Caco-2 (cell line): ENCODE measurements at regions not wholly inside any gene's neighbourhood (a gene's known extent, or its start where the extent isn't known, plus 50 kb on each side); places are given as distances from the start of the nearest gene placed in this dataset.

Experiments used
- BruUV-seq: library from RNA; stranded (reverse); fragments of 400-500 nt; replicated peaks from 2 replicates; lab custom pipeline; 2021; lab: Mats Ljungman, UMichigan
- CTCF ChIA-PET: fragments of 300-600 bp; sonication (Branson Sonifier 250); formaldehyde crosslinking; loops from one replicate; lab custom pipeline; 2022; ENCODE audit warnings: antibody characterized with exemption; lab: Charles Lee
- POLR2A ChIA-PET: fragments of 300-600 bp; sonication (Branson Sonifier 250); formaldehyde crosslinking; loops from one replicate; lab custom pipeline; 2022; ENCODE audit warnings: antibody characterized with exemption; lab: Charles Lee
- DNase-seq, 2 experiments: peaks; one replicate each; pipeline versions ENCODE4 v3.0.0 to v3.0.0-alpha.2; 2020 to 2022
- H3K27me3 ChIP-seq: replicated peaks from 2 replicates; pipeline ENCODE4 v1.6.0; 2011; ENCODE audit warnings: low read length; ENCODE audit not compliant: control insufficient read depth, insufficient read depth
- H3K36me3 ChIP-seq: 2 replicates; pipeline ENCODE4 v1.5.1; 2011; ENCODE audit warnings: low read length; ENCODE audit not compliant: control insufficient read depth, insufficient read depth
- H3K4me1 ChIP-seq: fragments of 250-450 bp; sonication (Bioruptor Pico); 2 replicates; pipeline ENCODE4 v1.5.1; 2020; ENCODE audit warnings: mild to moderate bottlenecking
- H3K4me3 ChIP-seq: 2 replicates; pipeline ENCODE4 v1.5.1; 2011; ENCODE audit warnings: low read depth, mild to moderate bottlenecking, control low read depth, low read length
- H3K9me3 ChIP-seq: fragments of 250-450 bp; sonication (Bioruptor Pico); 2 replicates; pipeline ENCODE4 v1.5.1; 2020; ENCODE audit warnings: mild to moderate bottlenecking, moderate library complexity
- H3K27ac Mint-ChIP-seq: one replicate; pipeline ENCODE4 v1.8.0; 2022; ENCODE audit warnings: mixed read lengths; ENCODE audit not compliant: unreplicated experiment
- H3K27me3 Mint-ChIP-seq: one replicate; pipeline ENCODE4 v1.8.0; 2022; ENCODE audit warnings: mixed read lengths; ENCODE audit not compliant: insufficient read depth, unreplicated experiment
- H3K36me3 Mint-ChIP-seq: one replicate; pipeline ENCODE4 v1.8.0; 2022; ENCODE audit warnings: mild to moderate bottlenecking, mixed read lengths; ENCODE audit not compliant: insufficient read depth, unreplicated experiment
- H3K4me1 Mint-ChIP-seq: one replicate; pipeline ENCODE4 v1.8.0; 2022; ENCODE audit warnings: low read depth, mixed read lengths; ENCODE audit not compliant: unreplicated experiment
- H3K4me3 Mint-ChIP-seq: one replicate; pipeline ENCODE4 v1.8.0; 2022; ENCODE audit warnings: mild to moderate bottlenecking, moderate library complexity, mixed read lengths; ENCODE audit not compliant: unreplicated experiment
- H3K9me3 Mint-ChIP-seq: one replicate; pipeline ENCODE4 v1.8.0; 2022; ENCODE audit warnings: mixed read lengths; ENCODE audit not compliant: unreplicated experiment
- intact Hi-C: fragments of 100-400 bp; cut with micrococcal nuclease; formaldehyde crosslinking; loops from one replicate; pipeline ENCODE4 v1.10.0; 2022; ENCODE audit not compliant: unreplicated experiment
- TF ChIP-seq, protein P1 (sequence below), 2 experiments: fragments of 200-600 bp in 1 of 2; IDR thresholded peaks; 1 replicate in 1 of 2; 2 replicates in 1 of 2; pipeline versions ENCODE4 v1.5.1 to v1.8.0; 2011 to 2022; ENCODE audit warnings: antibody characterized with exemption in 1 of 2, control low read depth in 1 of 2, inconsistent platforms in 1 of 2, low read depth in 1 of 2, low read length in 1 of 2, mild to moderate bottlenecking in 1 of 2, moderate library complexity in 1 of 2; ENCODE audit not compliant: insufficient read depth in 1 of 2, severe bottlenecking in 1 of 2, unreplicated experiment in 1 of 2

DNA sequence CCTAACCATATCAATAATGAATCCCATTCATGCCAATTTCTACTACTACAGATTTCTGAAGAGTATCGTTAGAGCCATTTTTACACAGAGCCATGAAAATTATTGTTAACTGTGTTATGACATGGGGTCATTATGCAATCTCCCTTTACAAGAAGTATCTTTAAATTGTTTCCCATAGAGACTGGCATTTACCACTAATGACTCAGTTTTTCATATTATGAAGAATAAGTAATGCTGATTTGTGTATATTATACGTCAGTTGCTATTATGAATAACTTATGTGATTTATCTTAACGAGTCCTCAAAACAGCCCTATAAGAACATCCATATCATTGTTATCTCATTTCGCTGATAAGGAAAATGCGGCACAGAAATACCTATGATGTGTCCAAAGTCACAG is 173.8 kb downstream of the KCNJ2 start:
- intact Hi-C loops = no loop called here

DNA sequence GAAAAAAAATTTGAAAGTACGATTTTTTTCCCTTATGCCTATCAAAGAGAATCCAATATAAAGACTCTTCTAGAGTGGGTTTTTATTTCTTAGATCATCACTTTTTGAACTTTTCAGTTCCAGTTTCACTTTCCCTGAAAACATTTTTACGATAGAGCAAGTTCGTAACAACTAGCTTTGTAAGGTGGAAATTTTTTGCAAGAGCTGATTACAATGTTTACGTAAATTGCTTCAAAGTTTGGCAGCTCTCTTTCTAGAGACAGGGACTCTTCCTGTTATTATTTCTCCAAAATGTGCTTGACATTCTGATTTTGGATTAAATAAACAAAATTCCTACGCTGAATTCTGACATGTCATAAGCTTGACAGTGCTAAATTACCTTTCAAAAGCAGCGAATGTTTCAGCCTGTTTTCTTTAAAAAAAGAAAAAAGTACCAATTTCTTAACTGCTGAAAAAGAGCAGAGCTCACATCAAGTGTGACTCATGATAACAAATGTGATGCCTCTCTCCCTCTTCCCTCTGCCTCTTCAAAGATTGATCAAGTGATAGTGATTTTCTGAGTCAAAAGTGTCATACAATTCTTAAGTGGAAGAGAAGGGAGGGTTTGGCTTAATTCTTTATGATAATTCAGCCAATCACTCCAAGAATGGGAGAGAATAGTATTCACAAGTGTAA is 175.2 kb downstream of the KCNJ2 start:
- H3K27me3 ChIP-seq = no peaks in the 10 kb centered on the region
- BruUV-seq = no TSS peak
- no peaks in the 10 kb centered on the region for H3K36me3 Mint-ChIP-seq
- TF ChIP-seq, protein P1, sequence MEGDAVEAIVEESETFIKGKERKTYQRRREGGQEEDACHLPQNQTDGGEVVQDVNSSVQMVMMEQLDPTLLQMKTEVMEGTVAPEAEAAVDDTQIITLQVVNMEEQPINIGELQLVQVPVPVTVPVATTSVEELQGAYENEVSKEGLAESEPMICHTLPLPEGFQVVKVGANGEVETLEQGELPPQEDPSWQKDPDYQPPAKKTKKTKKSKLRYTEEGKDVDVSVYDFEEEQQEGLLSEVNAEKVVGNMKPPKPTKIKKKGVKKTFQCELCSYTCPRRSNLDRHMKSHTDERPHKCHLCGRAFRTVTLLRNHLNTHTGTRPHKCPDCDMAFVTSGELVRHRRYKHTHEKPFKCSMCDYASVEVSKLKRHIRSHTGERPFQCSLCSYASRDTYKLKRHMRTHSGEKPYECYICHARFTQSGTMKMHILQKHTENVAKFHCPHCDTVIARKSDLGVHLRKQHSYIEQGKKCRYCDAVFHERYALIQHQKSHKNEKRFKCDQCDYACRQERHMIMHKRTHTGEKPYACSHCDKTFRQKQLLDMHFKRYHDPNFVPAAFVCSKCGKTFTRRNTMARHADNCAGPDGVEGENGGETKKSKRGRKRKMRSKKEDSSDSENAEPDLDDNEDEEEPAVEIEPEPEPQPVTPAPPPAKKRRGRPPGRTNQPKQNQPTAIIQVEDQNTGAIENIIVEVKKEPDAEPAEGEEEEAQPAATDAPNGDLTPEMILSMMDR (IDR thresholded peaks at IDR 0.05; ENCODE audit: insufficient read depth in 1 of 2, low read depth in 1 of 2, low read length in 1 of 2, severe bottlenecking in 1 of 2, unreplicated experiment in 1 of 2) = no peak
- no peak overlapping the region for H3K4me3 Mint-ChIP-seq
- H3K9me3 ChIP-seq = no peaks in the 10 kb centered on the region
- DNase-seq = no peak
- no peaks in the 10 kb centered on the region for H3K36me3 ChIP-seq
- intact Hi-C loops = no loop called here
- no peak overlapping the region for H3K4me3 ChIP-seq
- H3K27me3 Mint-ChIP-seq = no peaks in the 10 kb centered on the region
- H3K4me1 Mint-ChIP-seq = peaks cover 17% of the 10 kb centered on the region
- ChIA-PET POLR2A (interaction anchor here (0.7 kb wide), 1 partner anchor 24 kb away, joined by 8 read pairs; no protein-coding TSS in a partner anchor), CTCF (no interaction called here)
- no peaks in the 10 kb centered on the region for H3K9me3 Mint-ChIP-seq
- no peak overlapping the region for H3K27ac Mint-ChIP-seq
- H3K4me1 ChIP-seq = peaks cover 13% of the 10 kb centered on the region; the same call in 1 of the 2 replicates

More for the DNA sequence above, 173.8 kb downstream of the KCNJ2 start:
- Histone ChIP-seq H3K9me3 (no peaks in the 10 kb centered on the region), H3K4me1 (0 out of 2 replicates have a peak, but pooled peaks cover 7% of the 10 kb centered on the region), H3K36me3 (no peaks in the 10 kb centered on the region), H3K4me3 (no peak overlapping the region), H3K27me3 (no peaks in the 10 kb centered on the region)
- H3K36me3 Mint-ChIP-seq = no peaks in the 10 kb centered on the region
- TF ChIP-seq, protein P1 (IDR thresholded peaks at IDR 0.05; ENCODE audit: insufficient read depth in 1 of 2, low read depth in 1 of 2, low read length in 1 of 2, severe bottlenecking in 1 of 2, unreplicated experiment in 1 of 2) = no peak
- H3K27ac Mint-ChIP-seq = no peak overlapping the region
- DNase-seq = no peak
- no TSS peak for BruUV-seq
- ChIA-PET CTCF (no interaction called here), POLR2A (no interaction called here)
- H3K4me1 Mint-ChIP-seq = peaks cover 12% of the 10 kb centered on the region
- H3K4me3 Mint-ChIP-seq = no peak overlapping the region
- H3K27me3 Mint-ChIP-seq = no peaks in the 10 kb centered on the region
- no peaks in the 10 kb centered on the region for H3K9me3 Mint-ChIP-seq

DNA sequence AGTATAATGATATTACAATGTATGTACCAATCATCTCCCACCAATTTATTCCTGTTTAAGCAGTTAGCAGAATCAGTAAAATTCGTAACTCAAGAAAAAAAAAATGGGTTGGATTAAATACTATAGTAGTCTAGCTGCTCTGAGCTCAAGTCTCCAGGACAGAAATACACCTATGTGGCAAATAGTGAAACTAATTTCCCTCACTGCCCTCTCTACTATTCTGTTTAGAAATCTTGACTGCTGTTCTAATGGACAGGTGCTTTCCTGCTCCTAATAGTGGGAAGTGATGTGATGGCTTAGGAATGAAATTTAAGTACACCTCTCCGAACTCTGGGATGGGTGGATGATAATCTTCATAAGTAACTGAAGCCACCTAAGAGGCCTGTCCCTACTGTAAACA is 175.7 kb downstream of the KCNJ2 start:
- ChIA-PET POLR2A (interaction anchor here (0.7 kb wide), 1 partner anchor 25 kb away, joined by 8 read pairs; no protein-coding TSS in a partner anchor), CTCF (no interaction called here)
- no peaks in the 10 kb centered on the region for H3K36me3 Mint-ChIP-seq
- no peaks in the 10 kb centered on the region for H3K36me3 ChIP-seq
- H3K4me1 ChIP-seq = peaks cover 14% of the 10 kb centered on the region; the same call in 1 of the 2 replicates
- intact Hi-C loops = no loop called here
- no peaks in the 10 kb centered on the region for H3K9me3 Mint-ChIP-seq
- H3K4me3 Mint-ChIP-seq = no peak overlapping the region
- H3K27ac Mint-ChIP-seq = no peak overlapping the region
- BruUV-seq = no TSS peak
- H3K4me1 Mint-ChIP-seq = peaks cover 19% of the 10 kb centered on the region
- H3K27me3 Mint-ChIP-seq = no peaks in the 10 kb centered on the region
- H3K4me3 ChIP-seq = no peak overlapping the region
- no peak for DNase-seq
- H3K27me3 ChIP-seq = no peaks in the 10 kb centered on the region
- no peaks in the 10 kb centered on the region for H3K9me3 ChIP-seq
- TF ChIP-seq, protein P1 (IDR thresholded peaks at IDR 0.05; ENCODE audit: insufficient read depth in 1 of 2, low read depth in 1 of 2, low read length in 1 of 2, severe bottlenecking in 1 of 2, unreplicated experiment in 1 of 2) = no peak
